NCI-H2171 treated with DMSO at 0.1 percent for 48 hours (cell line): ENCODE measurements at regions not wholly inside any gene's neighbourhood (a gene's known extent, or its start where the extent isn't known, plus 50 kb on each side); places are given as distances from the start of the nearest gene placed in this dataset.
"Not testable (repeated sequence)": the region's sequence is repeated elsewhere in the genome, so short reads cannot be mapped to it uniquely, and the experiment has no call there.

Experiments used
- DNase-seq: peaks from one replicate; lab custom pipeline; 2025; lab: John Stamatoyannopoulos, UW

GRCh38 chr13:104553896-104554295, 1487.7 kb upstream of the SLC10A2 start:
- no peak for DNase-seq

- no peak for DNase-seq
These were observed 1487.0 kb upstream of the SLC10A2 start for GRCh38 chr13:104553186-104553585.

- DNase-seq = no peak
These were observed 1468.6 kb upstream of the SLC10A2 start for GRCh38 chr13:104534847-104535246.

GRCh38 chr13:104532132-104532531, 1465.9 kb upstream of the SLC10A2 start:
- DNase-seq = no peak

GRCh38 chr13:104530741-104531140, 1464.5 kb upstream of the SLC10A2 start:
- DNase-seq = no peak

- no peak for DNase-seq
These were observed 1460.3 kb upstream of the SLC10A2 start for GRCh38 chr13:104526561-104526960.

GRCh38 chr13:104525467-104525866, 1459.2 kb upstream of the SLC10A2 start:
- no peak for DNase-seq

GRCh38 chr13:104522235-104523072, 1456.2 kb upstream of the SLC10A2 start:
- DNase-seq = no peak

- DNase-seq = no peak
These were observed 1444.2 kb upstream of the SLC10A2 start for GRCh38 chr13:104510422-104510821.

GRCh38 chr13:104493502-104493901, 1427.3 kb upstream of the SLC10A2 start:
- not testable (repeated sequence) for DNase-seq

GRCh38 chr13:104491916-104492315, 1425.7 kb upstream of the SLC10A2 start:
- no peak for DNase-seq

- no peak for DNase-seq
These were observed 1420.8 kb upstream of the SLC10A2 start for GRCh38 chr13:104487006-104487405.

- no peak for DNase-seq
These were observed 1419.4 kb upstream of the SLC10A2 start for GRCh38 chr13:104485571-104485970.

GRCh38 chr13:104483631-104484030, 1417.4 kb upstream of the SLC10A2 start:
- DNase-seq = no peak

- DNase-seq = no peak
These were observed 1411.0 kb upstream of the SLC10A2 start for GRCh38 chr13:104477261-104477660.

- DNase-seq = no peak
These were observed 1407.7 kb upstream of the SLC10A2 start for GRCh38 chr13:104473936-104474335.

- DNase-seq = no peak
These were observed 1399.8 kb upstream of the SLC10A2 start for GRCh38 chr13:104466016-104466415.

- no peak for DNase-seq
These were observed 1394.8 kb upstream of the SLC10A2 start for GRCh38 chr13:104461049-104461448.

GRCh38 chr13:104460554-104460953, 1394.3 kb upstream of the SLC10A2 start:
- peak; percentile 1 for DNase-seq

GRCh38 chr13:104450006-104450405, 1383.8 kb upstream of the SLC10A2 start:
- no peak for DNase-seq

GRCh38 chr13:104447348-104447747, 1381.1 kb upstream of the SLC10A2 start:
- DNase-seq = no peak

- DNase-seq = no peak
These were observed 1376.3 kb upstream of the SLC10A2 start for GRCh38 chr13:104442536-104442935.

GRCh38 chr13:104436555-104436954, 1370.3 kb upstream of the SLC10A2 start:
- no peak for DNase-seq

- DNase-seq = no peak
These were observed 1365.7 kb upstream of the SLC10A2 start for GRCh38 chr13:104431895-104432294.
